ENCODE measurements at regions not wholly inside any gene's neighbourhood (a gene's known extent, or its start where the extent isn't known, plus 50 kb on each side); places are given as distances from the start of the nearest gene placed in this dataset.

GRCh38 chr3:144923046-144923775 lies 951.6 kb downstream of the DIPK2A start:
- Histone ChIP-seq H3K36me3 (ENCODE audit: control insufficient read depth, insufficient read depth, low read length) (no peaks in the 10 kb centered on the region), H3K27ac (ENCODE audit: low read depth, low read length) (no peak overlapping the region), H3K9ac (ENCODE audit: low read length) (no peak overlapping the region), H3K4me3 (ENCODE audit: low read length) (no peak overlapping the region), H3K27me3 (ENCODE audit: control insufficient read depth, insufficient read depth, low read length) (no peaks in the 10 kb centered on the region), H3K4me1 (ENCODE audit: control insufficient read depth, insufficient read depth, low read length) (no peaks in the 10 kb centered on the region)

DNA sequence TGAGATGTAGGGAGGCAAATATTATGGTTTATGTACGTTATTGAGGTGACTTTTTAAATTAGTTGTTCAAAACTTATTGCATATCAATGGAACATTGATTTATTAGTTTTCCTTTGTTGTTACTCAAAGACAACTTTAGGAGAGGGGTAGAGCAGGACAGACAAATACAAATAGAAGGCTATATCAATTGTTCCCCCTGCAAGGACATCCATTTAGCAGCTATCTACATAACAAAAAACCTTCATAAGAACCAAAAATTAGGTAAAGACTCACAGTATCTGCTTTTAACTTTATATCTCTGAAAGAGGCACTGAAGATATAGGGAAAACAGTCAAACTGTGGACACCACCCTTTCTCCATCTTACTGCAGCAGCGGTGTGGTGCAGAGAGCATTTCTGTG lies 958.8 kb downstream of the DIPK2A start:
- H3K27ac ChIP-seq (ENCODE audit: low read depth, low read length): no peak overlapping the region
- H3K4me1 ChIP-seq (ENCODE audit: control insufficient read depth, insufficient read depth, low read length): no peaks in the 10 kb centered on the region
- H3K27me3 ChIP-seq (ENCODE audit: control insufficient read depth, insufficient read depth, low read length): no peaks in the 10 kb centered on the region
- H3K9ac ChIP-seq (ENCODE audit: low read length): no peak overlapping the region
- H3K4me3 ChIP-seq (ENCODE audit: low read length): no peak overlapping the region
- no peaks in the 10 kb centered on the region for H3K36me3 ChIP-seq (ENCODE audit: control insufficient read depth, insufficient read depth, low read length)

- Histone ChIP-seq H3K9ac (ENCODE audit: low read length) (no peak overlapping the region), H3K36me3 (ENCODE audit: control insufficient read depth, insufficient read depth, low read length) (no peaks in the 10 kb centered on the region), H3K27me3 (ENCODE audit: control insufficient read depth, insufficient read depth, low read length) (no peaks in the 10 kb centered on the region), H3K4me1 (ENCODE audit: control insufficient read depth, insufficient read depth, low read length) (no peaks in the 10 kb centered on the region), H3K27ac (ENCODE audit: low read depth, low read length) (no peak overlapping the region), H3K4me3 (ENCODE audit: low read length) (no peak overlapping the region)
Measured at GRCh38 chr3:144931590-144931989, 960.0 kb downstream of the DIPK2A start.

DNA sequence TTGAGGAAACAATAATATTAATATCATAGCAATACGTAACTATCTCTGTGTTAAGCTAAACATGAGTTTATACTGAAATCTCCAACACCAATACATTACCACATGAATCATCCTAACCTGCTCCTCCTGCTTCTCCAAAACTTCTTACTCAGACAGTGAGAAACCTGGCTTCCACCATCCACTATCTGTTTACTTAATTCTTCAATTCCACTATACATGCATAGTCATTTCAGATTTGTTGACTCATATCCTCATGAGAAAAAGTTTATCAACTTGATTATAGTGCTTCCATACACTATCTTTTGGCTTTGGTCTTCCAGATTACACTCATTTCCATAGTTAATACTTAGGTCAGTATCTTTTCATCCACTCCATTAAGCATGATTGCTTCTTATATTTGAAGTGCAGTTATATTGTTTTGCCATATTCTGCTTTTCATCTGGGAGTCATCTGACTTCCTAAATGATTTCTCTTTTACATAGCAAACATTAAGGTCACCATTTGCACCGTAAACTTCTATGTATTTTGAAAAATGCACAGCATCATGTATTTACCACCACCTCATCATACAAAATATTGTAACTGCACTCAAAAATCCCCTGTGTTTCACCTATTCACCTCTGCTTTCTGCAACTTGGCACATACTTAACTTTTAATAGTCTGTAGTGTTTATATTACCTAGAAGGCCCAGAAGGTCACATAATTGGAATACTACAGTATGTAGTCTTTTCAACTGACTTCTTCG lies 970.6 kb downstream of the DIPK2A start:
- no peak overlapping the region for H3K27ac ChIP-seq (ENCODE audit: low read depth, low read length)
- no peaks in the 10 kb centered on the region for H3K36me3 ChIP-seq (ENCODE audit: control insufficient read depth, insufficient read depth, low read length)
- H3K27me3 ChIP-seq (ENCODE audit: control insufficient read depth, insufficient read depth, low read length): no peaks in the 10 kb centered on the region

GRCh38 chr3:144942838-144943197 lies 971.2 kb downstream of the DIPK2A start:
- H3K27ac ChIP-seq (ENCODE audit: low read depth, low read length): no peak overlapping the region
- H3K27me3 ChIP-seq (ENCODE audit: control insufficient read depth, insufficient read depth, low read length): no peaks in the 10 kb centered on the region
- no peak overlapping the region for H3K9ac ChIP-seq (ENCODE audit: low read length)
- H3K36me3 ChIP-seq (ENCODE audit: control insufficient read depth, insufficient read depth, low read length): no peaks in the 10 kb centered on the region
- no peaks in the 10 kb centered on the region for H3K4me1 ChIP-seq (ENCODE audit: control insufficient read depth, insufficient read depth, low read length)
- no peak overlapping the region for H3K4me3 ChIP-seq (ENCODE audit: low read length)

More for the DNA sequence above, 970.6 kb downstream of the DIPK2A start:
- H3K9ac ChIP-seq (ENCODE audit: low read length): no peak overlapping the region
- no peak overlapping the region for H3K4me3 ChIP-seq (ENCODE audit: low read length)
- no peaks in the 10 kb centered on the region for H3K4me1 ChIP-seq (ENCODE audit: control insufficient read depth, insufficient read depth, low read length)

GRCh38 chr3:144947895-144948294 lies 976.3 kb downstream of the DIPK2A start:
- Histone ChIP-seq H3K36me3 (ENCODE audit: control insufficient read depth, insufficient read depth, low read length) (no peaks in the 10 kb centered on the region), H3K27ac (ENCODE audit: low read depth, low read length) (no peak overlapping the region), H3K4me3 (ENCODE audit: low read length) (no peak overlapping the region), H3K9ac (ENCODE audit: low read length) (no peak overlapping the region), H3K4me1 (ENCODE audit: control insufficient read depth, insufficient read depth, low read length) (no peaks in the 10 kb centered on the region), H3K27me3 (ENCODE audit: control insufficient read depth, insufficient read depth, low read length) (no peaks in the 10 kb centered on the region)

GRCh38 chr3:144948711-144949110 lies 977.1 kb downstream of the DIPK2A start:
- Histone ChIP-seq H3K27ac (ENCODE audit: low read depth, low read length) (no peak overlapping the region), H3K36me3 (ENCODE audit: control insufficient read depth, insufficient read depth, low read length) (no peaks in the 10 kb centered on the region), H3K27me3 (ENCODE audit: control insufficient read depth, insufficient read depth, low read length) (no peaks in the 10 kb centered on the region), H3K4me1 (ENCODE audit: control insufficient read depth, insufficient read depth, low read length) (no peaks in the 10 kb centered on the region), H3K9ac (ENCODE audit: low read length) (no peak overlapping the region), H3K4me3 (ENCODE audit: low read length) (no peak overlapping the region)

DNA sequence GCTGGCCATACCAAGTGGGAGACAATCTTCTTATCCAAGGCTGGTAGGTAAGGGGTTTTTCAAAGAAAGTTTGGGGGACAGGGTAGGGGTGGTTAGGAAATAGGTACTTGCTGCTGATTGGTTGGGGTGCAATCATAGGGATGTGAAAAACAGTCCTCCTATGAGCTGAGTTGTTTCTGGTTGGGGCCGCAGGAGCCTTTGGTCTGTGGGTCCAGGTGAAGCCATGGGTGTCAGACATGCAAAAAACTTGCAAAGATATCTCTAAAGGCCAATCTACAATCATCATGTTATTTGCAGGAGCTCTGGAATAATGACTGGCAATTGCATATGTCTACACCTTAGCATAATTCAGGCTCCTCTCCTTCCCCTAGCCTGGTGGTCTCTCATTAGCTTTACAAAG lies 982.3 kb downstream of the DIPK2A start:
- Histone ChIP-seq H3K36me3 (ENCODE audit: control insufficient read depth, insufficient read depth, low read length) (no peaks in the 10 kb centered on the region), H3K4me3 (ENCODE audit: low read length) (no peak overlapping the region), H3K27ac (ENCODE audit: low read depth, low read length) (no peak overlapping the region), H3K4me1 (ENCODE audit: control insufficient read depth, insufficient read depth, low read length) (peaks cover 4% of the 10 kb centered on the region), H3K27me3 (ENCODE audit: control insufficient read depth, insufficient read depth, low read length) (no peaks in the 10 kb centered on the region), H3K9ac (ENCODE audit: low read length) (no peak overlapping the region)

- Histone ChIP-seq H3K27ac (ENCODE audit: low read depth, low read length) (no peak overlapping the region), H3K27me3 (ENCODE audit: control insufficient read depth, insufficient read depth, low read length) (no peaks in the 10 kb centered on the region), H3K9ac (ENCODE audit: low read length) (no peak overlapping the region), H3K4me1 (ENCODE audit: control insufficient read depth, insufficient read depth, low read length) (peaks cover 4% of the 10 kb centered on the region), H3K4me3 (ENCODE audit: low read length) (no peak overlapping the region), H3K36me3 (ENCODE audit: control insufficient read depth, insufficient read depth, low read length) (no peaks in the 10 kb centered on the region)
Measured at GRCh38 chr3:144957398-144958101, 985.9 kb downstream of the DIPK2A start.

GRCh38 chr3:144963810-144964209 lies 992.2 kb downstream of the DIPK2A start:
- Histone ChIP-seq H3K36me3 (ENCODE audit: control insufficient read depth, insufficient read depth, low read length) (no peaks in the 10 kb centered on the region), H3K4me1 (ENCODE audit: control insufficient read depth, insufficient read depth, low read length) (no peaks in the 10 kb centered on the region), H3K4me3 (ENCODE audit: low read length) (no peak overlapping the region), H3K27me3 (ENCODE audit: control insufficient read depth, insufficient read depth, low read length) (no peaks in the 10 kb centered on the region), H3K27ac (ENCODE audit: low read depth, low read length) (no peak overlapping the region), H3K9ac (ENCODE audit: low read length) (no peak overlapping the region)

- H3K4me1 ChIP-seq (ENCODE audit: control insufficient read depth, insufficient read depth, low read length): no peaks in the 10 kb centered on the region
- no peak overlapping the region for H3K4me3 ChIP-seq (ENCODE audit: low read length)
- H3K27me3 ChIP-seq (ENCODE audit: control insufficient read depth, insufficient read depth, low read length): no peaks in the 10 kb centered on the region
- H3K27ac ChIP-seq (ENCODE audit: low read depth, low read length): no peak overlapping the region
- no peaks in the 10 kb centered on the region for H3K36me3 ChIP-seq (ENCODE audit: control insufficient read depth, insufficient read depth, low read length)
- no peak overlapping the region for H3K9ac ChIP-seq (ENCODE audit: low read length)
Measured at GRCh38 chr3:144966560-144966959, 994.9 kb downstream of the DIPK2A start.

GRCh38 chr3:144968750-144969350 lies 997.2 kb downstream of the DIPK2A start:
- Histone ChIP-seq H3K4me3 (ENCODE audit: low read length) (no peak overlapping the region), H3K27me3 (ENCODE audit: control insufficient read depth, insufficient read depth, low read length) (no peaks in the 10 kb centered on the region), H3K27ac (ENCODE audit: low read depth, low read length) (no peak overlapping the region), H3K4me1 (ENCODE audit: control insufficient read depth, insufficient read depth, low read length) (no peaks in the 10 kb centered on the region), H3K36me3 (ENCODE audit: control insufficient read depth, insufficient read depth, low read length) (no peaks in the 10 kb centered on the region), H3K9ac (ENCODE audit: low read length) (no peak overlapping the region)
